Ishikawa (cell line): ENCODE measurements at regions not wholly inside any gene's neighbourhood (a gene's known extent, or its start where the extent isn't known, plus 50 kb on each side); places are given as distances from the start of the nearest gene placed in this dataset.

Source experiments
- CEBPB ChIP-seq: IDR thresholded peaks from 2 replicates; pipeline ENCODE4 v1.6.1; 2012
- CREB1 ChIP-seq: IDR thresholded peaks from 2 replicates; pipeline ENCODE4 v1.6.1; 2012; ENCODE audit warnings: low read depth
- FOXM1 ChIP-seq: IDR thresholded peaks from 2 replicates; pipeline ENCODE4 v1.6.1; 2012; ENCODE audit warnings: low read depth, borderline replicate concordance
- RAD21 ChIP-seq: IDR thresholded peaks from 2 replicates; pipeline ENCODE4 v1.6.1; 2012; ENCODE audit warnings: low read depth
- TAF1 ChIP-seq: IDR thresholded peaks from 2 replicates; pipeline ENCODE4 v1.6.1; 2012; ENCODE audit warnings: low read depth, mild to moderate bottlenecking
- TEAD4 ChIP-seq: IDR thresholded peaks from 2 replicates; pipeline ENCODE4 v1.6.1; 2012
- ZBTB7A ChIP-seq: IDR thresholded peaks from 2 replicates; pipeline ENCODE4 v1.6.1; 2012; ENCODE audit warnings: low read depth
- TF ChIP-seq, protein P1 (sequence below): IDR thresholded peaks from 2 replicates; pipeline ENCODE4 v1.6.1; 2012; ENCODE audit warnings: low read depth, mild to moderate bottlenecking
- TF ChIP-seq, protein P2 (sequence below): IDR thresholded peaks from 2 replicates; pipeline ENCODE4 v1.6.1; 2012

GRCh38 chr6:114611696-114612095, 268.9 kb upstream of the HS3ST5 start:
- TF ChIP-seq CEBPB (no peak), TAF1 (no peak), FOXM1 (no peak), CREB1 (no peak), ZBTB7A (no peak), RAD21 (no peak), TEAD4 (no peak)
- TF ChIP-seq, protein P1, sequence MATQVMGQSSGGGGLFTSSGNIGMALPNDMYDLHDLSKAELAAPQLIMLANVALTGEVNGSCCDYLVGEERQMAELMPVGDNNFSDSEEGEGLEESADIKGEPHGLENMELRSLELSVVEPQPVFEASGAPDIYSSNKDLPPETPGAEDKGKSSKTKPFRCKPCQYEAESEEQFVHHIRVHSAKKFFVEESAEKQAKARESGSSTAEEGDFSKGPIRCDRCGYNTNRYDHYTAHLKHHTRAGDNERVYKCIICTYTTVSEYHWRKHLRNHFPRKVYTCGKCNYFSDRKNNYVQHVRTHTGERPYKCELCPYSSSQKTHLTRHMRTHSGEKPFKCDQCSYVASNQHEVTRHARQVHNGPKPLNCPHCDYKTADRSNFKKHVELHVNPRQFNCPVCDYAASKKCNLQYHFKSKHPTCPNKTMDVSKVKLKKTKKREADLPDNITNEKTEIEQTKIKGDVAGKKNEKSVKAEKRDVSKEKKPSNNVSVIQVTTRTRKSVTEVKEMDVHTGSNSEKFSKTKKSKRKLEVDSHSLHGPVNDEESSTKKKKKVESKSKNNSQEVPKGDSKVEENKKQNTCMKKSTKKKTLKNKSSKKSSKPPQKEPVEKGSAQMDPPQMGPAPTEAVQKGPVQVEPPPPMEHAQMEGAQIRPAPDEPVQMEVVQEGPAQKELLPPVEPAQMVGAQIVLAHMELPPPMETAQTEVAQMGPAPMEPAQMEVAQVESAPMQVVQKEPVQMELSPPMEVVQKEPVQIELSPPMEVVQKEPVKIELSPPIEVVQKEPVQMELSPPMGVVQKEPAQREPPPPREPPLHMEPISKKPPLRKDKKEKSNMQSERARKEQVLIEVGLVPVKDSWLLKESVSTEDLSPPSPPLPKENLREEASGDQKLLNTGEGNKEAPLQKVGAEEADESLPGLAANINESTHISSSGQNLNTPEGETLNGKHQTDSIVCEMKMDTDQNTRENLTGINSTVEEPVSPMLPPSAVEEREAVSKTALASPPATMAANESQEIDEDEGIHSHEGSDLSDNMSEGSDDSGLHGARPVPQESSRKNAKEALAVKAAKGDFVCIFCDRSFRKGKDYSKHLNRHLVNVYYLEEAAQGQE: no peak
- TF ChIP-seq, protein P2, sequence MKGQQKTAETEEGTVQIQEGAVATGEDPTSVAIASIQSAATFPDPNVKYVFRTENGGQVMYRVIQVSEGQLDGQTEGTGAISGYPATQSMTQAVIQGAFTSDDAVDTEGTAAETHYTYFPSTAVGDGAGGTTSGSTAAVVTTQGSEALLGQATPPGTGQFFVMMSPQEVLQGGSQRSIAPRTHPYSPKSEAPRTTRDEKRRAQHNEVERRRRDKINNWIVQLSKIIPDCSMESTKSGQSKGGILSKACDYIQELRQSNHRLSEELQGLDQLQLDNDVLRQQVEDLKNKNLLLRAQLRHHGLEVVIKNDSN: no peak
